CD14-positive monocyte (primary cell): ENCODE measurements at regions not wholly inside any gene's neighbourhood (a gene's known extent, or its start where the extent isn't known, plus 50 kb on each side); places are given as distances from the start of the nearest gene placed in this dataset.
"Not testable (repeated sequence)": the region's sequence is repeated elsewhere in the genome, so short reads cannot be mapped to it uniquely, and the experiment has no call there.

ENCODE experiments used
- DNase-seq, 3 donors: peaks; one replicate each; pipeline ENCODE4 v3.0.0-alpha.2; 2011 to 2022
- H2AFZ ChIP-seq: 2 replicates; pipeline ENCODE4 v1.6.0; 2012; ENCODE audit warnings: mild to moderate bottlenecking, low read depth, low read length, inconsistent platforms; ENCODE audit not compliant: insufficient read depth, poor library complexity, severe bottlenecking
- H3K27ac ChIP-seq, 2 donors: 1 replicate in 1 of 2; 2 replicates in 1 of 2; pipeline ENCODE4 v1.5.1; 2012 to 2013; ENCODE audit warnings: low read length in 2 of 2, control low read depth in 1 of 2, inconsistent platforms in 1 of 2, low read depth in 1 of 2, mild to moderate bottlenecking in 1 of 2
- H3K27me3 ChIP-seq, 2 donors: one replicate each; pipeline versions ENCODE4 v1.6.0 to v1.6.1; 2011 to 2013; ENCODE audit warnings: low read length in 2 of 2; ENCODE audit not compliant: control insufficient read depth in 2 of 2, insufficient read depth in 2 of 2
- H3K36me3 ChIP-seq, 2 donors: replicated peaks in 1 of 2; 1 replicate in 1 of 2; 2 replicates in 1 of 2; pipeline versions ENCODE4 v1.5.1 to v1.6.1; 2012 to 2013; ENCODE audit warnings: low read length in 2 of 2, control low read depth in 1 of 2, inconsistent platforms in 1 of 2, mild to moderate bottlenecking in 1 of 2; ENCODE audit not compliant: insufficient read depth in 2 of 2, control insufficient read depth in 1 of 2
- H3K4me1 ChIP-seq, 2 donors: 1 replicate in 1 of 2; 2 replicates in 1 of 2; pipeline versions ENCODE4 v1.5.1 to v1.6.1; 2012 to 2013; ENCODE audit warnings: low read length in 2 of 2, control low read depth in 1 of 2, inconsistent platforms in 1 of 2, mild to moderate bottlenecking in 1 of 2, moderate library complexity in 1 of 2; ENCODE audit not compliant: insufficient read depth in 2 of 2, control insufficient read depth in 1 of 2
- H3K4me2 ChIP-seq: replicated peaks from 2 replicates; pipeline ENCODE3; 2012; ENCODE audit warnings: low read length, moderate library complexity, mild to moderate bottlenecking; ENCODE audit not compliant: poor library complexity, severe bottlenecking; ENCODE audit errors: extremely low read depth
- H3K4me3 ChIP-seq, 3 experiments: fragments of 200-600 bp in 1 of 3; sonication (generic) in 1 of 3; replicated peaks in 1 of 3; 1 replicate in 2 of 3; 2 replicates in 1 of 3; pipeline ENCODE4 v1.5.1; 2011 to 2013; ENCODE audit warnings: low read length in 3 of 3, mild to moderate bottlenecking in 3 of 3, control low read depth in 2 of 3, low read depth in 2 of 3, inconsistent platforms in 1 of 3, moderate library complexity in 1 of 3
- H3K79me2 ChIP-seq: 2 replicates; pipeline ENCODE4 v1.6.0; 2012; ENCODE audit warnings: mild to moderate bottlenecking, control low read depth, inconsistent platforms, low read length, moderate library complexity; ENCODE audit not compliant: insufficient read depth
- H3K9ac ChIP-seq: 2 replicates; pipeline ENCODE4 v1.6.0; 2017; ENCODE audit warnings: low read length, mild to moderate bottlenecking; ENCODE audit not compliant: insufficient read depth, poor library complexity, severe bottlenecking
- H3K9me3 ChIP-seq, 2 donors: replicated peaks in 1 of 2; 1 replicate in 1 of 2; 2 replicates in 1 of 2; pipeline versions ENCODE4 v1.5.1 to v1.6.1; 2012 to 2013; ENCODE audit warnings: low read length in 2 of 2, control low read depth in 1 of 2; ENCODE audit not compliant: control insufficient read depth in 1 of 2, insufficient read depth in 1 of 2
- H4K20me1 ChIP-seq: 2 replicates; pipeline ENCODE4 v1.6.0; 2012; ENCODE audit warnings: mild to moderate bottlenecking, low read length, control low read depth, moderate library complexity; ENCODE audit not compliant: insufficient read depth
- H3K27ac Mint-ChIP-seq, 7 donors: one replicate each; pipeline ENCODE4 v1.8.0; 2020; ENCODE audit warnings: mild to moderate bottlenecking in 7 of 7, mixed read lengths in 7 of 7, moderate library complexity in 6 of 7, inconsistent platforms in 2 of 7
- H3K27me3 Mint-ChIP-seq, 3 donors: one replicate each; pipeline ENCODE4 v1.8.0; 2021 to 2022; ENCODE audit warnings: low read depth in 3 of 3, mild to moderate bottlenecking in 3 of 3, mixed read lengths in 3 of 3, moderate library complexity in 3 of 3, inconsistent platforms in 1 of 3
- H3K36me3 Mint-ChIP-seq, 2 donors: one replicate each; pipeline ENCODE4 v1.8.0; 2020; ENCODE audit warnings: mixed read lengths in 2 of 2, inconsistent platforms in 1 of 2, mild to moderate bottlenecking in 1 of 2
- H3K4me1 Mint-ChIP-seq: one replicate; pipeline ENCODE4 v1.8.0; 2020; ENCODE audit warnings: mild to moderate bottlenecking, mixed read lengths
- H3K4me3 Mint-ChIP-seq, 2 donors: one replicate each; pipeline ENCODE4 v1.8.0; 2020; ENCODE audit warnings: mild to moderate bottlenecking in 2 of 2, mixed read lengths in 2 of 2, moderate library complexity in 1 of 2
- H3K9me3 Mint-ChIP-seq, 7 donors: one replicate each; pipeline ENCODE4 v1.8.0; 2020 to 2022; ENCODE audit warnings: mixed read lengths in 7 of 7, mild to moderate bottlenecking in 6 of 7, moderate library complexity in 6 of 7, inconsistent platforms in 2 of 7
- CTCF ChIP-seq: fragments of 200-600 bp; IDR thresholded peaks from one replicate; pipeline ENCODE4 v1.8.0; 2022; ENCODE audit warnings: antibody characterized with exemption, mild to moderate bottlenecking
- WGBS: methylation state at CpG from one replicate; pipeline ENCODE4 v1.1.5; 2013; ENCODE audit warnings: missing lambda C conversion rate; ENCODE audit not compliant: insufficient coverage; 5-methylcytosine and 5-hydroxymethylcytosine counted together
- intact Hi-C, 2 donors: fragments of 100-400 bp; cut with micrococcal nuclease; formaldehyde crosslinking; loops; one replicate each; pipeline versions ENCODE4 v1.15.0 to v1.15.1; 2023

- no peak for TF ChIP-seq CTCF
- Histone ChIP-seq H3K4me2 (no peak overlapping the region), H3K36me3 (no peaks in the 10 kb centered on the region), H3K27ac (no peak overlapping the region), H3K9me3 (peaks cover 8 to 13% of the 10 kb centered on the region in 2 donors), H4K20me1 (no peaks in the 10 kb centered on the region), H3K9ac (no peak overlapping the region), H3K79me2 (no peaks in the 10 kb centered on the region), H2AFZ (no peak overlapping the region), H3K27me3 (no peaks in the 10 kb centered on the region), H3K4me3 (no peak overlapping the region), H3K4me1 (no peaks in the 10 kb centered on the region)
- Mint-ChIP-seq H3K9me3 (peaks cover 3 to 7% (median 5%) of the 10 kb centered on the region in 7 donors), H3K27me3 (no peaks in the 10 kb centered on the region), H3K4me1 (no peaks in the 10 kb centered on the region), H3K36me3 (no peaks in the 10 kb centered on the region), H3K4me3 (no peak overlapping the region), H3K27ac (no peak overlapping the region)
- intact Hi-C loops: no loop called here
- DNase-seq: no peak
- 84% methylated on average over 2 of the region's 4 CpGs for WGBS
Measured at GRCh38 chr6:94785514-94785913, 791.8 kb upstream of the MANEA start.

- intact Hi-C loops, H3K9ac ChIP-seq, H3K27me3 ChIP-seq, H3K27me3 Mint-ChIP-seq, H3K27ac Mint-ChIP-seq, H3K36me3 Mint-ChIP-seq, H4K20me1 ChIP-seq, H3K79me2 ChIP-seq, H3K9me3 Mint-ChIP-seq, H3K4me1 Mint-ChIP-seq, H3K27ac ChIP-seq, DNase-seq, H3K4me2 ChIP-seq, H3K4me3 Mint-ChIP-seq, H3K4me1 ChIP-seq, H3K36me3 ChIP-seq, H3K4me3 ChIP-seq, H2AFZ ChIP-seq: not testable (repeated sequence)
- peaks cover 8 to 13% of the 10 kb centered on the region in 2 donors for H3K9me3 ChIP-seq
- 100% methylated on average over 1 of the region's 2 CpGs for WGBS
Measured at GRCh38 chr6:94785081-94785480, 792.3 kb upstream of the MANEA start.
